GM19023 (cell line): ENCODE measurements at regions not wholly inside any gene's neighbourhood (a gene's known extent, or its start where the extent isn't known, plus 50 kb on each side); places are given as distances from the start of the nearest gene placed in this dataset.

Source experiments
- ATAC-seq: cut with Tn5 transposase; IDR thresholded peaks from one replicate; pipeline ENCODE4 v1.9.1; 2021; ENCODE audit warnings: mild to moderate bottlenecking, moderate library complexity; ENCODE audit not compliant: unreplicated experiment

DNA sequence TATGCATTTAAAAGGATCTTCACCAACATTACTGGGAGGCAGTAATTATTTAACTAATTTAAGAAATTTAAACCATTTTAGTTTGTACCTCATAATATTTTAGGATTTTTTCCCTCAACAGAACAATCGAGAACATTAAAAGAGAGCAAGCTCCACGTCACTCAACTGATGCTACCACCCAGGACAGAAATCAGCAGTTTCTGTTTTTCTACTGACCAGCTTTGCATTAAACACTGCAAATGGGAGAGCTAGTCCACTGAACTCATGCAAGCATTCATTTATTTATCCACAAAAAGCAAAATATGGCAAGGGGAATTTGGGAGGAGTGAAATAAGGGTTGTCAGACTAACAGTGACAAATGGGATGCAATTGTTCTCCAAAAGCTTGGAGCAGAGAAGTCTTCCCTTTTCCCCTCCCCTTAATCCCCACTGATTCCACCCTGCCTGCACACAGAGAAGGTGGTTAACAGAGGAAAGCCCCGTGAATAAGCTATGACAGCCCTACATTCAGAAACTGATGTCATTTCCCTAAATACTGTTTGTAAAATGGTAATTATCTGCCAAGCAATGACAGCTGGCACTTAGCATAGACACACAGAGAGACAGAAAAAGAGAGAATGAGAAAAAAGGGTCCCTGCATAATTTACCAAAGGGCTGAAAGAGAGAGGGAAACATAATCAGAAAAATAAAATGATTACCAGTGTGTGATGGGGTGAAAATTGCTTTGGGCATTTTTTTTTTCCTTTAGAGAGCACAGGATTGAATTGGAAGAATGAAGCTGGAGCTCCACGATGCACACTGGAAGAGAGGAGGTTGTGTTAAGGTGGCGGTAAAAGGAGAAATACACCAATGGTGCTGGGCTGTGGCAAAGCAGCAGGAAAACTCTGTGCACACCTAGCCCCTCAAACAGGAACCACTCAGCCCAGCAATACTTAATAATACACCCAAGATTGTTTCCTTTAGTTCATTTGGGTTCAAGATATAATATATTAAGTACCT lies 777.4 kb downstream of the TUSC7 start:
- peak; percentile 78 for ATAC-seq

DNA sequence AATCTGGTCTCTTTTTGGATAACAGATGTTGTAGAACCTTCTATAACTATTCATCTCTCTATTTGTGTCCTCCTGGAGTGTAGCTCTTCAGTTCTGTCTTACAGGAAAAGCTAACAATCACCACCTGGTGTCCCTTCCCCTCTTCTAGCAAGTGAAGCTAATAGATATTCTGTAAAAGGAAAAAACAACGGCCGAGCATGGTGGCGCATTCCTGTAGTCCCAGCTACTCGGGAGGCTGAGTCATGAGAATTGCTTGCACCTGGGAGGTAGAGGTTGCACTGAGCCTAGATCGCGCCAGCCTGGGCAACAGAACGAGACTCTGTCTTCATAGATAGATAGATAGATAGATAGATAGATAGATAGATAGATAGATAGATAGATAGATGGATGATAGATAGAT lies 779.4 kb downstream of the TUSC7 start:
- no peak for ATAC-seq

DNA sequence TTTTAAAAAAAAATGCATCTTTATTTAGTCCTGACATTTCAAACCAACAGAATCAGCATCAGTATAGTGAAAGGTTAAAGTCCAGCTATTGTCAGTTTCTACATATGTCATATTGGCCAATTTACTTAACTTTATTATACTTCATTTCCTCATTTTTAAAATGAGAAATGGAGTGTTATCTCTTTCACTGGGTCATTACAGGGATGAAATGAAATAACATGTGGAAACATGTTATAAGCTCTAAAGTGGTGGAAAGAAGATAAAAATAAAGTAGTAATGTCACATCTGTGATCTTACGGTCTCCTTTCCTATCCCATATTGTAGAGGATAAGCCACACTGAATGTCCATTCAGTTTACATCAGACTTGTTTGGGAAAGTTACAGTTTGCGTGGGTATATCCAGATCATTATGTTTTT lies 780.1 kb downstream of the TUSC7 start:
- ATAC-seq: no peak

DNA sequence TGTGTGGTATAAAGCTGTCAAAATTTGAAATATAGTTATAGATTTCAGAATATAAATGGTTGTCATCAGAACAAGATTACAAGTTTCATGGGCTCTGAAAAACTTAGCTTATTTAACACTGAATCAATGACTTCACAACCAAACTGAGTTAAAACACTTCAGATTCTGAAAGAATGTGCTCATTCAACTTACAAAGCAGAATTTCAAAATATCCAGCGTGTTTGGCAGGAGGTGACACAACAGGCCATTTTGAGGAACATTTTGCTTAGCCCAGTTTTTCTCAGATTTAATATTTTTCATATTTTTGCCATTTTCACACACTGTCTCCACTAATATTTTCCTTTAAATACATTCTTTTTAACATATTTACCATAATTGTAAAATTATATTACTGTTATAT lies 781.1 kb downstream of the TUSC7 start:
- no peak for ATAC-seq

DNA sequence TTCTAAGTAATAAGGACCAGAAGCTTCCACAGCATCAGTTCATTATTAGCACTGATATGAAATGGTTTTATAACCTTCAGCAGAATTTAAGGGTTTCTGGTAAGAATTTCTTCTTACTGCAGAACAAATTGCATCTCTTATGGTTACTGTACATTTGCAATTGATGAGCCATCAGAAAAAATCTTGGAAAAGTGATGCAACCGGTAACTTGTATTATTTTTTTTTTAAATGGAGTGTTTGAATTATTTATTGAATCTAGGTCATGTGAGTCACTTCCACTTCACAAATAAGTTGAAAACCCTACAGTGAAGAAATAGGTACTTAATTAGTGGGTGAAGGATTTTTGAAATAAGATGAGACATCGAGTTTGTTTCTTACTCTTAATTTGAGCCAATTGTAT lies 786.0 kb downstream of the TUSC7 start:
- ATAC-seq: no peak

DNA sequence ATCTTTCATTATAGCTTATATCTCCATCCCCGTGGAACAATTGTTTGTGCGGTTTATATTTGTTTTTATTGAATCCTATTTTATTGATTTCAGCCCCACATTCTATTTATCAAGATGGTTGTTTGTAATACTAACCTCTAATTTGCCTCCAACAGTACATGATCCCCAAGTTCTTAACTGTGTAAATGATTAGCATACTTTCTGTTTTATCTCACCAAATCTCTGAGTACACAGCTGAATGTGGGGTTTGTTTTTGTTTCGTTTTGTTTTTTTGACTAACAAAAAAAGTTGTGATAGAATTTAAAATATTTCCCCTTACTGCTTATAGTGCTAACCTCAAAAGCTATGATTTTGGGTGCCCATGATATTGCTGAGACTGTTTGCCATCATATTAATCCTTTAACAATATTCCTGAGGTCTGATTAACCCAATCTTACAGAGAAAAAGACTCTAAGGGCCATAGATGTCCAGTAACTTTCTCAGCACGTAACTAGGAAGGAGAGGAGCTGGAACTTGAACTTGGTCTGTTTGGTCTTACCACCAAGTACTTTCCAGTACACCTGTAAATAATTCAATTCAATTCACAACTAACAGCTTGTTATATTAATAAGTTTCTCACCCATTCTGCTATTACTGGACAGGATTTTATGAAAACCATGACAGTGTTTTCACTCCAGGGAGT lies 789.8 kb downstream of the TUSC7 start:
- ATAC-seq: peak; percentile 62

DNA sequence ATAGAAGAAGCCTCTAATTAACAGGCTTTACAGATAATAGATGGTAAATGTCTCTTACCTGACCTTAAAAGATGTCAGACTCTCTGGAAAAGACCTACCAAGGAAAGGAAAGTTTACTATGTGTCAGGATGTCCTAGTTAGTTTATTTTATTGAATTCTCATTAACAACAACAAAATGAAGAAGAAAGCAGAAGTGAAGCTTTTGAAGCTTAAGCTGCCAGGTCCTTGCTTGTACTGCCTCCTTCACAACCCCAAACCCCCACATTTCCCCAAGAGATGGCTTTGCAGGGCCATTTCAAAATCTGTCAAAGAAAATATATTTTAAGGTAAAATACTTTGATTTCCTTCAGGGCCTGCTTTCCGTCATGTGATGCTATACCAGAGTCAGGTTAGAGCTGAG lies 798.4 kb downstream of the TUSC7 start:
- ATAC-seq: no peak

DNA sequence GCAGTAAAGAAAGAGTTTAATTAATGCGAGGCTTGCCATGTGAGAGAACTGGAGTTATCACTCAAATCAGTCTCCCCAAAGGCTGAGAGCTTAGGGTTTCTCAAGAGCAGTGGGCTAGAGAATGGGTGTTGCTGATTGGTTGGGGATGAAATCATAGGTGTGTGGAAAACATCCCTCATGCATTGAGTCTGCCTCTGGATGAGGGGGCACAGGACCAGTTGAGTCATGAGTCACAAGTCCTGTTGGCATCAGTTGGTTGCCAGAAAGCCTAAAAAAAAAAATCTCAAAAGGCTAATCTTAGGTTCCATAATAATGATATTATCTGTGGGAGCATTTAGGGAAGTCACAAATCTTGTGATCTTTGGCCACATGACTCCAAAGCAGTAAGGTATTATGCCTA lies 800.3 kb downstream of the TUSC7 start:
- ATAC-seq: no peak

DNA sequence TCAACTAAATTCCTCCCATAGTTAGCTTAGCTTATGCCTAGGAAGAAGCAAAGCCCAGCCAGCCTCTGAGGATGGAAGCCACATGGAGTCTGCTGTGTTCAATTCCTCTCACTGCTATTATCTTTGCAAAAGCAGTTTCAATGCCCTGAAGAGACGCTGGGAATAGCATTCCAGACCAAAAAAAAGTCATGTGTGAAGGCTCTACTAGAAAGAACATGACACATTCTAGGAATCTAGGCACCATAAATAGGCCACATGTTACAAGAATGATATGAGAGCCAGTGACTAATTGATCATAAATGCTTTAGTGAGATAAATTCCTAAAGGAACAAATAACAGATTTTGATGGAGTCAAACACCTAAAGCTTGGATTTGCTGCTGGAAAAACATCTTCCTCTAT lies 800.8 kb downstream of the TUSC7 start:
- ATAC-seq: no peak

DNA sequence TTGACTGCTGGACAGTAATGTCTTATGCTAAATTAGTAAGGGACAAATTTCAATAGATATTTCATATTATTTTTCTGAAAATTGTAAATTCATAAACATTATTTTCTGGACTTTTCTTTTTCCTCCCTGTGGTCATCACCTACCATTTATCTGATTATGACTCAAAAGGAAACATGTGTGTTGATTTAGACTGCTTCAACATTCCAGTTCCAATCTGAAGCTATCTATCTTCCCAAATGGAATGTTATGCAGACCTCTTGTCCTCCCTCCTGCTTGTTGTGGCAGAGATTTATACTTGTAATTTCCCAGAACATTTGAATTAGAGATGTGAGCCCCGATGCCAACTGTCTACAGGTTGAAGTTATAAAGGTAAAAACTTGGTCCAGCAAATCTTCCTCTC lies 803.4 kb downstream of the TUSC7 start:
- no peak for ATAC-seq

DNA sequence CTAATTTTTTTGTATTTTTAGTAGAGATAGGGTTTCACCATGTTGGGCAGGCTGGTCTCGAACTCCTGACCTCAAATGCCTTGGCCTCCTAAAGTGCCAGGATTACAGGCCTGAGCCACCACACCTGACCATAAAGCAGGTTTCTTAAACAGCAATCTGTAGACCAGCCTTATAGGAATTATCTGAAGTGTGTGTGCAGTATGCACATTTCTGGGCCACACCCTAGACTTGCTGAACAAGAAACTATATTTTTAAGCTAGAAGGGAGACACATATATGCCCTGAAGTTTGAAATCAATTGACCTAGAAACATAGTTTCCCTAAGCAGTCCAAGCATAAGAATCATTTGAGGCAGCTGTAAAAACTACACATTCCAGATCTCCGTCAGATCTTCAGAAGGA lies 805.7 kb downstream of the TUSC7 start:
- no peak for ATAC-seq

DNA sequence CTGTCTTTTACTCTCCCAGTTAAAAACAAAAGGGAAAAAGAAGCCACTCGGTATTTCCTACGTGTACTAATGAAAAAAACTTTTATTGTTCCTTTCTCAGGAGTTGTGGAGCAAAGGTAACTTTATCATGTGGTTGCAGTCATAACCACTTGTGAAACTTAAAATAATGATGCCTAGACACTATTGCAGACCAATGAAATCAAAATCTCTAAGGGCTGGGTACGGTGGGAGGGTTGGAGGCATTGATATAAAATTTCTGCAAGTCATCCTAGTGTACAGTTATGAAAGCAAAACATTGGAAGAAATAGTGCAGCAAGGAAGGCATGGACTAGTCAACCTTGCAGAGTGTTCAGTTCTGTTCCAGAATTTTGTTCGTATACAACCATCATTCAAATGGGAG lies 808.8 kb downstream of the TUSC7 start:
- no peak for ATAC-seq

DNA sequence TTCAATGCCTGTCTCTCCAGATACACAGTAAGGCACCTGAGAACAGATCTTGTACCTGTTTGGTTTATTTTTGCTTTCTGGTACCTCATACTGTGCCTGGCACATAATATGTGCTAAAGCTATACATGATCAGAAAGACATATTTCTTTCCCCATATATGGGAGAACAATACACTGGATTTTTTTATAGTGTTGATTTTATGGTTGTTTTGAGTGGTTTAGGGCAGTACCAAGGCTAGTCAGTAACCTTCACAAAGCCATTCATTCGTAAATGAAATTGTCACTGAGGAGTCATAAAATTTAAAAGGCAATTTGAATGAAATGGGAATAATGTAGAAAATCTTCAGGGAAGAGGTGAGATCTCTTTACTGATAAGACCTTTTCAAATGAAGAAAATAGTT lies 810.2 kb downstream of the TUSC7 start:
- ATAC-seq: no peak

DNA sequence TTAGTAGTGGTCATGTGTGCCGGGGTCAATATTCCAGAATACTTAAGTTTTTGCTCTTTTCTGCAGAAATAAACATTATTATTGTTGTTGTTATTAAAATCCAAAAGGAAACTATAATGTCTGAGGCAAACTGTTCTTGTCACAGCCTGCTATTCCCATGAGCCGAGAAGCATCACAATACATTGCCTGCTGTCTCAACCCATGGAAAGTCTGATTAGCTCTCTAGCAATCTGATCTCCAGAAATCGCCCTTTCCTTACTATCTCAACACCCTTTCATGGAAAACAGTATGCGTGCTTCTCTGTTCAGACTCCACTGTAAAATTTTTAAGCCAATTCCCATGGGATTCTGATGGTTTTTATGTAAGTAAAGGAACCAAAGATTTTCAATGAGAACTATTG lies 811.0 kb downstream of the TUSC7 start:
- ATAC-seq: no peak

DNA sequence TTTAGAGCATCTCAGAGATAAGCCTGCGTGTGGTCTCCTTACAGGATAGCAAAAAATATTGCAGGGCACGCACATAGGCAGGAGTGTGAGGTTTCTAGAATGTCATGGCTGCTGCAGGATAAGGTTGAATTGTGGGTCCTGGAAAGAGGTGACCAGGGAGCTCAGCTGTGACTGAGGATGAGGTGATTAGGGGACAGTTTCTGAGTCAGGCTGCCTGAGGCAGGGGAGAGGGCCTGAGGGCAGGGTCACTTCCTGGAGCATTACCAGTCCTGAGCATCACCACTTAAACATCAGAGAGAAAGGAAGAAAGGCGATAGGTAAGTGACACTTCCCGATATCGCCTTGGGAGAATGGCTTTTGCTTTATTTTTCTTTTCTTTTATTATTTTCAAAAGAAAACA lies 813.8 kb downstream of the TUSC7 start:
- ATAC-seq: no peak

DNA sequence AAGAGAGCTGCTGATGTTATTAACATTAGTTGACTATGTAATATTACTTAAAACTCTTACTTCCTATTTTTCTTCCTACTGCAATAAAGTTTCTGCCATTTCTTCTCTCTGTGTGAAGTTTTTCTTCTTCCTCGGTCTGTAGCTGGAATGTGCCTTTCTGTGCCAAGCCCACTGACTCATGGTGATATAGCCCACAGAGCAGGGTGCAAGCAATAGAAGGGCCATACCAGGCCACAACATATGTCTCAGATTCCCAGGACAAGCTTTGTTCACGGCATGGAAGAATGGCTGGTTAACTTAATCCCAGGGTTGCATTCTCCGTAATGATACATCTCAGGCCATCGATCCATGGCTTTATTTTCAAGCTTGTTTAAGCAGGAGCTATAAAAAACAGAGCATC lies 815.3 kb downstream of the TUSC7 start:
- no peak for ATAC-seq

DNA sequence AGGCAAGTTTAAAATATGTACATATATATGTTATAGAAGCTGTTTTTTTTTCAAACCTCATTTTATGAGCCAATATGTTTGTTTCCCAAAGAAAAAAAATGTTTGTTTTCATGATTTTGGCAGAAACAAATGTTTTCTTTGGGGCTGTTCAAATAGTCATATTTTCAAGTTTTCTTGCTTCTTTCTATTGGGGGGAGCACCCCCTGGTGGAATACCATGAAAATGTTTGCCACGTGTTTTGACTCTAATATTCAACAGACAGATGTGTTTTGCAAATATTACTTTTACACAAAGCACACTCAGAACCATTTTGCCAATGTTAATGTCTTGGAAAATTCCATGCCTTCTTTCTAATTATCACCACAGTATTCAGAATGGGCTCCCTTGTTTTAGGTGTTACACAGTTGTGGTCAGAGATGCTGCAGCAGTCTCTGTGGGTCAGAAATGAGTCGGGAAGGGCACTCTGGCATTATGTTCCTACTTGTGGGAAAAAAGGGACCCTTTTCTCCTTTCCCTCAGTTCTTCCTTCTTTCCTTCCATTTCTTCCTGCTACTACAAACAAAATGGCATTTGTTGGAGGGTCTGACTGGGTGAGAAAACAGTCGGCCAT lies 817.0 kb downstream of the TUSC7 start:
- no peak for ATAC-seq

DNA sequence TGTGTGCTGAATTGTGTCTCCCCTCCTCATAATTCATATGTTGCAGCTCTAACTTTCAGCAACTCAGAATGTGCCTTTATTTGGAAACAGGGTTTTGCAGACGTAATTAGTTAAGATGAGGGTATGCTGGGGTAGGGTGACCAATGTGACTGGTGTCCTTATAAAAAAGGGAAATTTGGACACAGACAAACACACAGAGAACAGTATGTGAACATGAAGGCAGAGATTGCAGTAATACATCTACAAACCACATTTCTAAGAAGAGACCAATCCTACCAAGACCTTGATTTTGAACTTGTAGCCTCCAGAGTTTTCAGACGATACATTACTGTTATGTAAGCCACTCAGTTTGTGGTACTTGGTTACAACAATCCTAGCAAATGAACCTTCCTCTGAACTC lies 817.8 kb downstream of the TUSC7 start:
- no peak for ATAC-seq

DNA sequence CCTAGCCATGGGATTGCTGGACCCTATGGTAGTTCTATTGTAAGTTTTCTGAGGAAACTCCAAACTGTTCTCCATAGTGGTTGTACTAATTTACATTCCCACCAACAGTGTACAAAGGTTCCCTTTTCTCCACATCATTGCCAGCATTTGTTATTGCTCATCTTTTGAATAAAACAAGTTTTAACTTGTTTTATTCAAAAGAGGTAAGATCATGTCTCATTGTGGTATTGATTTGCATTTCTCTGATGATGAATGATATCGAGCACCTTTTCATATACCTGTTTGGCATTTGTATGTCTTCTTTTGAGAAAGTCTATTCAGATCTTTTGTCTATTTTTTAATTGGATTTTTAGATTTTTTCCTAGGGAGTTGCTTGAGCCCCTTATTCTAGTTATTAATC lies 819.1 kb downstream of the TUSC7 start:
- no peak for ATAC-seq

DNA sequence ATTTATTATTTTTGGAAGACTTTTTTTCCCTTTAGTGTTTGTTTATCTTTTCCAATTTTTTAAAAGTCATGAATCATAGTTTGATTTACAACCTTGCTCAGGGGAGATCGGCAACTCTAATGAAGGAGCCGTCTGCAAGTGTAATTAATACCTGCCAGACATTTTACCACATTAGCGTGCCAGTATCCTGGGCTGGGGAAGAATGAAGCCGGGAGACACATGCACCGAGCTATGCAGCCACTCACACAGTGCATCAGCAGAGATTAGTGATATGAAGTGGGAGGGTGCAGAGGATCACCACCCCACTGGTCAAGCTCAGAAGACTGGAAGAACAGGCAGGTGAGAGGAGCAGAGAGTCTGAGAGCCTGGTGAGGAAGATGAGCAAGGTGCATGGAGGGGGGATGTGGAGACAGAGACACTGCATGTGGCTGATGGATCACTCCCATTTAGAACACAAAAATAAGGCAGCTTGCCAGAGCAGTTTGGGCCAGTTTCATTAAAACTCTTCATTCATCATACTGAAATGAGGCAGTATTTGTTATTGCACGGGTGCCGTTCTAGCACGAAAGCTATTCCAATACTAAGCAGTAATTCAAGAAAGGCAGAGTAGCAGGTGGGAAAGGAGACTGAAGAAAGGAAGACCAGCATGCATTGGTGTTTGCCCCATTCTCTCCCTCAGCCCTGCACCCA lies 821.6 kb downstream of the TUSC7 start:
- no peak for ATAC-seq

DNA sequence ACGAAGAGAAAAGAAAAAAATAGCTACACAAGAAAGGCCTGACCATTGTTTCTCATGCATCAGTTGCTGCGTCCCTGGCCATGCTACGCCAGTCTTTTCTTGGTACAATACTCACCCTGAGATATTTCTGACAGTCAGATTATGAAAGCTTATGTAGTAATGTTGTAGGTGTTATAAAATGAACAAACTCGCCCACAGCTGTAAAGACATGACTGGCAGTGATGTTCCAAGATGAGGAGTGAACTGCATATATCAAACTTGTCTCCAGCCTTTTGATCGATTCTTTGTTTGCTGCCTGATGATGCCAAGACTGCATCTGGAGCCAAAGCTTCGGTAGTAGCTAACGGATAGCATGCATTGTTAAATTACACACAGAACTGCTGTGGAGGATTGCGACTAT lies 822.7 kb downstream of the TUSC7 start:
- no peak for ATAC-seq
